GM19455 (cell line): ENCODE measurements at regions not wholly inside any gene's neighbourhood (a gene's known extent, or its start where the extent isn't known, plus 50 kb on each side); places are given as distances from the start of the nearest gene placed in this dataset.

ENCODE experiments used
- ATAC-seq: cut with Tn5 transposase; IDR thresholded peaks from one replicate; pipeline ENCODE4 v1.9.1; 2021; ENCODE audit not compliant: unreplicated experiment

- ATAC-seq, result no peak
Observed at GRCh38 chr12:85733221-85733840, 102.9 kb downstream of the RASSF9 start.

GRCh38 chr12:85733984-85734383 lies 102.2 kb downstream of the RASSF9 start:
- no peak for ATAC-seq

GRCh38 chr12:85740186-85740585 lies 96.0 kb downstream of the RASSF9 start:
- ATAC-seq, result no peak

- ATAC-seq, result no peak
Observed at GRCh38 chr12:85741046-85741445, 95.2 kb downstream of the RASSF9 start.

GRCh38 chr12:85747941-85748495 lies 88.2 kb downstream of the RASSF9 start:
- ATAC-seq, result no peak
